Left ventricle myocardium inferior (tissue), 1 donor: ENCODE measurements at regions not wholly inside any gene's neighbourhood (a gene's known extent, or its start where the extent isn't known, plus 50 kb on each side); places are given as distances from the start of the nearest gene placed in this dataset.

ENCODE experiments used
- DNase-seq: peaks from one replicate; pipeline ENCODE4 v3.0.0-alpha.2; 2020
- H3K27ac ChIP-seq: fragments of 200-600 bp; replicated peaks from 2 replicates; pipeline ENCODE4 v1.8.0; 2021
- H3K27me3 ChIP-seq: fragments of 200-600 bp; 2 replicates; pipeline ENCODE4 v1.8.0; 2021; ENCODE audit warnings: low read depth
- H3K36me3 ChIP-seq: fragments of 200-600 bp; 2 replicates; pipeline ENCODE4 v1.8.0; 2021
- H3K4me1 ChIP-seq: fragments of 200-600 bp; 2 replicates; pipeline ENCODE4 v1.8.0; 2021
- H3K4me3 ChIP-seq: fragments of 200-600 bp; 2 replicates; pipeline ENCODE4 v1.8.0; 2021; ENCODE audit warnings: mild to moderate bottlenecking, moderate library complexity
- H3K9me3 ChIP-seq: fragments of 200-600 bp; replicated peaks from 2 replicates; pipeline ENCODE4 v1.8.0; 2021
- intact Hi-C: fragments of 100-400 bp; cut with micrococcal nuclease; formaldehyde crosslinking; loops from one replicate; pipeline ENCODE4 v1.11.0; 2022
- TF ChIP-seq, protein P1 (sequence below): fragments of 200-600 bp; IDR thresholded peaks from 2 replicates; pipeline ENCODE4 v1.8.0; 2021; ENCODE audit warnings: antibody characterized with exemption, mild to moderate bottlenecking, borderline replicate concordance
- donor health status: DM: no; HTN: yes; CAD: no; lungs with severe emphysema.

DNA sequence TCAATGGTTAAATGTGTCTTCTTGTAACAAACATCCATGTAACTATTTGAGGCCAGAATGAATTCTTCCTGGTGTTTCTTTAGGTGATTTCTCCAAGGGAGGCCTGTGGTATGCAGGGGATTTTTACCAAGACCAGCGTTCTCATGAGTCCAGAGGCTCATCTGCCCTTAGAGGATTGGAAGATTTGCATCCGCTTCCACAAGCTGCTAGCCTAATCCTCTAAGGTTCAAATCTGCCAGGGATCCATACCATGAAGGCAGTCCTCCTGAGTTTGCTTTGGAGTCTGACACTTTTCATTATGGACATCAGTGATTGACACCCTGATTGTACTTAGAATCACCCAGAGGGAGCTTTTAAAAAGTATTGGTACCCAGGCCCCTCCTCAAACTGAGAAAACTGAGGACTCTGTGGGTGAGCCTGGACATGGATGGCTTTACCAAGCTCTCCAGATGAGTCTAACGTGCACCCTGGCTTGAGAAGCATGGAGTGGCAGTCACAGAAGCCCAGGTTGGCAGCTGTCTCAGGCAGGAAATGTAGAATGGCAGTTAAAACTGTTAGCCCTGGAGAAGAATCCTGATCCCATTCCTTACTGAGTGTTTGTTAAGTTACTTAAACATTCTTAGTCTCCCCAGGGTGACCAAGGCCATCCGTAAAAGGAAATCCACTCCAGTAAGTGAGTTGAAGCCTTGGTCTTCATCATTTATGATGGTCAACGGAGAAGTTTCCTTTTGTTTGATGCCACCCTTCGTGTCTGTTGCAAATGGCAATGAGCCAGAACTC is 95.3 kb upstream of the RMDN2 start:
- intact Hi-C loops: loop anchor here (5.0 kb wide), 1 partner anchor 413 kb away; no protein-coding TSS in a partner anchor

DNA sequence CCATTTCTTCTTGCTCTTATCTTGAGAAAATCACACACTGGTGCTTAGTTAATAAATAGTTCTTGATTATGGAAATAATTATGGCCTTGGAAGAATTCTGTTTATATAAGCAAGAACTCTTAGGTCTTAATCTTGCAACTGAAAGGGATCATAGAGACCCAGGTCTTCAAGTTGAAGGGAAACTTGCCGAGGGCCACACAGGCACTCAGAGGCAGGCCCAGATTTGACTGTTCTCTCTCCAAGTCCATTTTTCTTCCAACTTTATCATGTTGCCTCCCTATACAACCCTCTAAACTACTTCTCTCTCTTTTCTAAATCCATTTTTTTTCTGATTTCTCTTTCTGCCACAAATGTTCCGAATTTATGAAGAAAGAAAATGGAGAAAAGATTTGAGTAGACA is 94.5 kb upstream of the RMDN2 start:
- Histone ChIP-seq H3K9me3 (no peaks in the 10 kb centered on the region), H3K4me1 (peaks cover 49% of the 10 kb centered on the region), H3K36me3 (no peaks in the 10 kb centered on the region), H3K27ac (peak overlapping the region; percentile 71), H3K27me3 (no peaks in the 10 kb centered on the region), H3K4me3 (no peak overlapping the region)
- DNase-seq: no peak
- intact Hi-C loops: loop anchor here (5.0 kb wide), 1 partner anchor 413 kb away; no protein-coding TSS in a partner anchor
- TF ChIP-seq, protein P1, sequence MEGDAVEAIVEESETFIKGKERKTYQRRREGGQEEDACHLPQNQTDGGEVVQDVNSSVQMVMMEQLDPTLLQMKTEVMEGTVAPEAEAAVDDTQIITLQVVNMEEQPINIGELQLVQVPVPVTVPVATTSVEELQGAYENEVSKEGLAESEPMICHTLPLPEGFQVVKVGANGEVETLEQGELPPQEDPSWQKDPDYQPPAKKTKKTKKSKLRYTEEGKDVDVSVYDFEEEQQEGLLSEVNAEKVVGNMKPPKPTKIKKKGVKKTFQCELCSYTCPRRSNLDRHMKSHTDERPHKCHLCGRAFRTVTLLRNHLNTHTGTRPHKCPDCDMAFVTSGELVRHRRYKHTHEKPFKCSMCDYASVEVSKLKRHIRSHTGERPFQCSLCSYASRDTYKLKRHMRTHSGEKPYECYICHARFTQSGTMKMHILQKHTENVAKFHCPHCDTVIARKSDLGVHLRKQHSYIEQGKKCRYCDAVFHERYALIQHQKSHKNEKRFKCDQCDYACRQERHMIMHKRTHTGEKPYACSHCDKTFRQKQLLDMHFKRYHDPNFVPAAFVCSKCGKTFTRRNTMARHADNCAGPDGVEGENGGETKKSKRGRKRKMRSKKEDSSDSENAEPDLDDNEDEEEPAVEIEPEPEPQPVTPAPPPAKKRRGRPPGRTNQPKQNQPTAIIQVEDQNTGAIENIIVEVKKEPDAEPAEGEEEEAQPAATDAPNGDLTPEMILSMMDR: no peak

More for the DNA sequence above, 95.3 kb upstream of the RMDN2 start:
- H3K9me3 ChIP-seq: no peaks in the 10 kb centered on the region
- H3K36me3 ChIP-seq: no peaks in the 10 kb centered on the region
- H3K4me1 ChIP-seq: peaks cover 49% of the 10 kb centered on the region
- no peak for DNase-seq
- TF ChIP-seq, protein P1: no peak
- H3K27me3 ChIP-seq: no peaks in the 10 kb centered on the region
- peak overlapping the region; percentile 71 for H3K27ac ChIP-seq
- no peak overlapping the region for H3K4me3 ChIP-seq

- Histone ChIP-seq H3K4me3 (no peak overlapping the region), H3K9me3 (no peaks in the 10 kb centered on the region), H3K36me3 (no peaks in the 10 kb centered on the region), H3K27me3 (no peaks in the 10 kb centered on the region), H3K4me1 (peaks cover 49% of the 10 kb centered on the region), H3K27ac (peak overlapping the region; percentile 71)
- intact Hi-C loops: loop anchor here (5.0 kb wide), 1 partner anchor 414 kb away; no protein-coding TSS in a partner anchor
- peak; percentile 62 for DNase-seq
- TF ChIP-seq, protein P1: no peak
These were observed 93.9 kb upstream of the RMDN2 start for GRCh38 chr2:37831081-37831780.

DNA sequence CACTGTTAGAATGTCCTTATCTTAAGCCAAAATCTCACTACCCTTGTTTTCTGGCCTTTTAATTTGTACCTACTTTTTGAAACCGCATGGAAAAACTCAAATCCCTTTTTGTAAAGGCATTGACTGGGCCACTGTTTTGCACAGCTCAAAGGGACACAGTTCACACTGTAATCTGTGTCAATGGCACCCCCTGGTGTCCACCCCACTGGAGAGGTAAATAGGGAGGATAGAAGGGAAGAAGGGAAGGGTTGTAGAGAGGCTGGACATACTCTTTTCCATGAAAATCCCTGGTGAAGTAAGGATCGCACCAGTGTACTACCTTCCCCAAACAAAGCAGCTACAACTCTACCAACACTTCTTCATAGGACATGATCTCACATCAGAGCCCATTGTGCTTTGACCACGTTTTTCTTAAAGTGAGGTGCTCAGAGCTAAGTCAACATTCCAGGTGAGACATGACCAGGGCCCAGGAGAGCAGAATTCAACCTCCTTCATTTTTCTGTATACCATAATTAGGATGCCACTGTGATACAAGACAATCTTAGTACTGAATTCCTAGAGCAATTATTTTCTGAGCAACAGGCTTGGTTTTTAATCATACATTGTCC is 92.4 kb upstream of the RMDN2 start:
- DNase-seq: peak; percentile 85
- Histone ChIP-seq H3K36me3 (no peaks in the 10 kb centered on the region), H3K4me1 (peaks cover 50% of the 10 kb centered on the region), H3K27me3 (no peaks in the 10 kb centered on the region), H3K27ac (peak overlapping the region; percentile 71), H3K4me3 (no peak overlapping the region), H3K9me3 (no peaks in the 10 kb centered on the region)
- TF ChIP-seq, protein P1: peak; percentile 85
- intact Hi-C loops: loop anchor here (5.0 kb wide), 1 partner anchor 415 kb away; no protein-coding TSS in a partner anchor

DNA sequence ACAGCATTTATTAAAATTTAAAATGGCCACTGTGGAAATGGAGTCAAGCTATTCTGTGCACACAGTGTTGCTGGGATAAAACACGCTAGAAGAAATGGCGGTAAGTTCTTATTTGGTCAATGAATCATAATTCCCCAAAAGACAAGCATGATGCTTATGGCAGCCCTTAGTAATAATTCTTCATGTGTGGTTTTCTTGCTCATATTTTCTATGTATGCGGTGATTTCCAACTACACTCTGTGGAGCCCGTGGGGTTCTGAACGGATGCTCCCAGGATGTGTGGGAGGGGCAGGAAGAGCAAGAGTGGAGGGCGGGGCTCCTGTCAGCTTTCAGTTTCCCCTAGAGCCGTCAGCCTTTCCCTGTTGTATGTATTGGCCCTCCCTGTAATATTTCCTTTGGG is 91.7 kb upstream of the RMDN2 start:
- TF ChIP-seq, protein P1: no peak
- no peak overlapping the region for H3K4me3 ChIP-seq
- DNase-seq: no peak
- H3K27me3 ChIP-seq: no peaks in the 10 kb centered on the region
- no peaks in the 10 kb centered on the region for H3K36me3 ChIP-seq
- no peak overlapping the region for H3K27ac ChIP-seq
- peaks cover 49% of the 10 kb centered on the region for H3K4me1 ChIP-seq
- no peaks in the 10 kb centered on the region for H3K9me3 ChIP-seq
- intact Hi-C loops: loop anchor here (5.0 kb wide), 1 partner anchor 416 kb away; no protein-coding TSS in a partner anchor
